Colonic mucosa (tissue), 4 donors: ENCODE measurements at regions not wholly inside any gene's neighbourhood (a gene's known extent, or its start where the extent isn't known, plus 50 kb on each side); places are given as distances from the start of the nearest gene placed in this dataset.

ENCODE experiments used
- DNase-seq: peaks from one replicate; pipeline ENCODE4 v3.0.0-alpha.2; 2020
- H3K27ac ChIP-seq: fragments of 200-600 bp; one replicate; pipeline ENCODE4 v1.8.0; 2021
- H3K27me3 ChIP-seq: fragments of 200-600 bp; one replicate; pipeline ENCODE4 v1.8.0; 2021
- H3K36me3 ChIP-seq: fragments of 200-600 bp; one replicate; pipeline ENCODE4 v1.8.0; 2021
- H3K4me1 ChIP-seq: fragments of 200-600 bp; one replicate; pipeline ENCODE4 v1.8.0; 2021; ENCODE audit warnings: mild to moderate bottlenecking
- H3K4me3 ChIP-seq: fragments of 200-600 bp; one replicate; pipeline ENCODE4 v1.8.0; 2021
- H3K9ac ChIP-seq, 2 donors: one replicate each; pipeline ENCODE4 v1.7.0; 2013; ENCODE audit warnings: control low read depth in 2 of 2, low read depth in 2 of 2, low read length in 2 of 2
- H3K9me3 ChIP-seq: fragments of 200-600 bp; one replicate; pipeline ENCODE4 v1.8.0; 2021
- intact Hi-C: fragments of 100-400 bp; cut with DNase I; formaldehyde crosslinking; loops from one replicate; pipeline ENCODE4 v1.14.1; 2022
- TF ChIP-seq, protein P1 (sequence below): fragments of 200-600 bp; IDR thresholded peaks from one replicate; pipeline ENCODE4 v1.8.0; 2022; ENCODE audit warnings: antibody characterized with exemption, mild to moderate bottlenecking
- donor health status: healthy.
- donor health status: DM: no; HTN: no; CAD: no.
- donor health status: DM: no; HTN: no; CAD: no.

DNA sequence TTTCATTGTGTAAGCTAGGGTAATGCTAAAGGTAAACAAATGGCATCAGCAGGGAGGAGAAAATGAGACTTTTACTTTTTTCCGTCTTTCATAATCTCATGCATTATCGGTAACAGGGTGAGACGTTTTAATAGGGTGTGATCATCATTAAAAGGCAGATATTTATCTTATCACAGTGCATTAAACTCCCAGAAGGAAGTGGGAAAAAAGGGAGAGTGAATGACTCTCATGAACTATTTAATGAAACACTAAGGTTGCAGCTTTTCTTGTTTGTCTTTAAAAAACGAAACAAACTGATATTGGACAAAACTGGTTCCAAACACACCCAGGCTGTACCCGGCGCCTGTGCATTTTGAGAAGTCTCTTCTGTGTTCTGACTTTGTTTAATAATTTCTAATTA lies 1936.8 kb upstream of the PIK3C3 start:
- no peak overlapping the region for H3K27ac ChIP-seq
- H3K4me1 ChIP-seq = no peaks in the 10 kb centered on the region
- no peak for DNase-seq
- H3K9me3 ChIP-seq = no peaks in the 10 kb centered on the region
- no peak overlapping the region for H3K4me3 ChIP-seq
- TF ChIP-seq, protein P1, sequence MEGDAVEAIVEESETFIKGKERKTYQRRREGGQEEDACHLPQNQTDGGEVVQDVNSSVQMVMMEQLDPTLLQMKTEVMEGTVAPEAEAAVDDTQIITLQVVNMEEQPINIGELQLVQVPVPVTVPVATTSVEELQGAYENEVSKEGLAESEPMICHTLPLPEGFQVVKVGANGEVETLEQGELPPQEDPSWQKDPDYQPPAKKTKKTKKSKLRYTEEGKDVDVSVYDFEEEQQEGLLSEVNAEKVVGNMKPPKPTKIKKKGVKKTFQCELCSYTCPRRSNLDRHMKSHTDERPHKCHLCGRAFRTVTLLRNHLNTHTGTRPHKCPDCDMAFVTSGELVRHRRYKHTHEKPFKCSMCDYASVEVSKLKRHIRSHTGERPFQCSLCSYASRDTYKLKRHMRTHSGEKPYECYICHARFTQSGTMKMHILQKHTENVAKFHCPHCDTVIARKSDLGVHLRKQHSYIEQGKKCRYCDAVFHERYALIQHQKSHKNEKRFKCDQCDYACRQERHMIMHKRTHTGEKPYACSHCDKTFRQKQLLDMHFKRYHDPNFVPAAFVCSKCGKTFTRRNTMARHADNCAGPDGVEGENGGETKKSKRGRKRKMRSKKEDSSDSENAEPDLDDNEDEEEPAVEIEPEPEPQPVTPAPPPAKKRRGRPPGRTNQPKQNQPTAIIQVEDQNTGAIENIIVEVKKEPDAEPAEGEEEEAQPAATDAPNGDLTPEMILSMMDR = no peak
- H3K9ac ChIP-seq = no peak overlapping the region
- intact Hi-C loops = no loop called here
- no peaks in the 10 kb centered on the region for H3K36me3 ChIP-seq
- H3K27me3 ChIP-seq = no peaks in the 10 kb centered on the region

DNA sequence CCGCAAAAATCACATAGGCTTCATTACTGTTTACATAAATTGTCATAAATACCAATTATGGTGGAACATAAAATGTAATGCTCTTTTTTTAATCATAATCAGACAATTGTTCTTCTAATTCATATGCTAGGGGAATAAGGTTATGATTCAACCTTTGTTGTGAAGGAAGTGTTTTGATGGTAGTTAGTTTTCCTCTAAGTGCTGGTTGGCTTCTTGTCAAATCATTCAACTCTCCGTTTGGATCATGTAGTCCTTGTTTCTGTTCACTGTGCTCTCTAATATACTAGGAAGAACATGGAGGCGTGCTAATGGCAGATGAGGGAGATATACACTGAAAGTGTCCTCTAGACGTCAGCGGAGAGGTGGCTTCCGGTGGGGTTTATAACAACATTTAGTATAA lies 1938.0 kb upstream of the PIK3C3 start:
- H3K9ac ChIP-seq = no peak overlapping the region
- H3K4me3 ChIP-seq = no peak overlapping the region
- intact Hi-C loops = no loop called here
- no peak overlapping the region for H3K27ac ChIP-seq
- H3K36me3 ChIP-seq = no peaks in the 10 kb centered on the region
- H3K27me3 ChIP-seq = no peaks in the 10 kb centered on the region
- no peak for DNase-seq
- no peaks in the 10 kb centered on the region for H3K9me3 ChIP-seq
- TF ChIP-seq, protein P1 = no peak
- H3K4me1 ChIP-seq = no peaks in the 10 kb centered on the region

DNA sequence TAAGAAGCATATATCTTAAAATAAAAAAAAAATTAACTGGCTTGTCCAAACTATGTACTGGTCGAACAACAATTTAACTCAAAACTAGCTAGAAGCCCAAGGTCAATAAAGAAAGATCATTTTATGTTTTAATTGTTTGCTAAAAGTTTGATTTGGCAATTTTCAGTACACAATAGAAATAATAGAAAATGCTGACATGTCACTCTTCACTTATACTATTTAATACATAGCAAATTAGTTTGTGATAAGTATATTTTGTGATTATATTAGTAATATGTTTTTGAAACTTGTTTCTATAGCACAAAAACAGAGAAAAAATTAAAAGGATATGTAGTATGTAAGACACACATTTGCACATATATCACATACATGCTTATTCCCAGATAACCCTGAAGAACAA lies 1938.6 kb upstream of the PIK3C3 start:
- intact Hi-C loops = no loop called here
- TF ChIP-seq, protein P1 = no peak
- H3K9me3 ChIP-seq = no peaks in the 10 kb centered on the region
- no peak overlapping the region for H3K27ac ChIP-seq
- H3K9ac ChIP-seq = no peak overlapping the region
- no peaks in the 10 kb centered on the region for H3K27me3 ChIP-seq
- DNase-seq = no peak
- no peak overlapping the region for H3K4me3 ChIP-seq
- H3K4me1 ChIP-seq = no peaks in the 10 kb centered on the region
- H3K36me3 ChIP-seq = no peaks in the 10 kb centered on the region

DNA sequence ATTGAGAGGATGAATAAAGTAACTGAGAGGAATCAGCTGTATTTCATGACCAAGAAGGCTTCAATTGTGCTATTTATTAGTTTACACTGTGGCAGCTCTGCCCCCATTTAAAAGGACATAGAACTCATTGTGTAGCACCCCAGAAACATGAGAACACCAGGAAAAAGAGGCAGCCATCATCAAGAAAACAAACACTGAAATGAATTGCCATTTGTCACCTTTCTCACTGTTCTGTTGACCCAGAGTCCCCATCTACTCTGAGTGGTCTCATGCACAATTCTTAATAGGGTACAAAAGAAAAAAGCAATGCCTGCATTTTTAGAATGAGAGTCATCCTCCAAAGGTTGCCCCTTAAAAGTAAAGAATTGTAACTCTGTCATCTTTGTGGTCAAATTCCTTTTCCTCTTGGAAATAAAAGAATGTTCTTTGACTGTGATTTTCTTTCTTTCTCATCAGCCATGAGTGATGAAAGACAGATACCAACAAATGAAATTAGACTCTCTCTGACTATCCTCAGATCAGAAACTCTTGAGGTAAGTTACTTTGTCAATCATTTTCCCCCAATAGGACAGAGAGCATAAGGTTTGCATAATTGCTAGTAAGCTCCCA lies 1941.9 kb upstream of the PIK3C3 start:
- intact Hi-C loops = no loop called here
- no peak overlapping the region for H3K4me3 ChIP-seq
- TF ChIP-seq, protein P1 = no peak
- H3K9me3 ChIP-seq = no peaks in the 10 kb centered on the region
- H3K4me1 ChIP-seq = no peaks in the 10 kb centered on the region
- H3K9ac ChIP-seq = no peak overlapping the region
- H3K36me3 ChIP-seq = no peaks in the 10 kb centered on the region
- no peaks in the 10 kb centered on the region for H3K27me3 ChIP-seq
- DNase-seq = no peak
- H3K27ac ChIP-seq = no peak overlapping the region

DNA sequence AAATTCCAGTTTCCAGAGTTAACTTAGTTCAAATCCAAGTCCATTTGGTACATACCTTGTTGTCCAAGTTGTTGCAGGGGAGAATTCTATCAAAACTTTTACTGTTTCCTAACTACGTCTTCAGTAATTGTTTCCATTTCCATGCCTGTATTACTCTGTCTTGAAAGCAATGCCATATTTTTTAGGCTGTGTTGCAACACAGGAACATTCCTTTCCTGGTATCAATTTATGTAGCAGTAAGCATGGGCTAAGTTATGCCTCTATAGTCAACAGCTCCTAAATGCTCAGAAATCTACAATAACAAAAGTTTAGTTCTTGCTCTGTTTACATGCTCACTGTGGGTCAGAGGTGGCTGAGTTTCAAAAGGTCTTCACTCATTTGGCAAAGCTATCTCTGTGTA lies 1943.8 kb upstream of the PIK3C3 start:
- no peaks in the 10 kb centered on the region for H3K27me3 ChIP-seq
- TF ChIP-seq, protein P1 = no peak
- no peaks in the 10 kb centered on the region for H3K36me3 ChIP-seq
- no peak for DNase-seq
- no peaks in the 10 kb centered on the region for H3K9me3 ChIP-seq
- intact Hi-C loops = no loop called here
- no peak overlapping the region for H3K4me3 ChIP-seq
- H3K4me1 ChIP-seq = no peaks in the 10 kb centered on the region
- no peak overlapping the region for H3K9ac ChIP-seq
- no peak overlapping the region for H3K27ac ChIP-seq

DNA sequence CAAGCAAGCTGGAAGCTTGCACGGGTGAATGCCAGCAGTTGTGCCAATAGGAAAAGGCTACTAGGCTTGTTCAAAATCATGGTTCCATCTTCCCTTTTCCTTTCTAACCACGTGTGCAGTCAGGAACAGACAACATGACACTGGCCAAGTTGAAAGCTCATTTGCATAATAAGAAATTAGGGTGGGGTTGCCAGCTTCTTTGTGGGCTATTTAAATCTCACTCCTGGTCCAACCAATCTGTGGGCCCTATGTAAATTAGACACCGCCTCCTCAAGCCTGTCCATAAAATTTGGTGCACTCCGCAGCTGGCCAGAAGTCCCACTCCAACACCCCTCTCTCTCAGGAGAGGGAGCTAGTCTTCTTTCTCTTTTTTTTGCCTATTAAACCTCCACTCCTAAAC lies 1948.4 kb upstream of the PIK3C3 start:
- intact Hi-C loops = no loop called here
- Histone ChIP-seq H3K4me3 (no peak overlapping the region), H3K36me3 (no peaks in the 10 kb centered on the region), H3K27ac (no peak overlapping the region), H3K4me1 (no peaks in the 10 kb centered on the region), H3K27me3 (no peaks in the 10 kb centered on the region), H3K9me3 (no peaks in the 10 kb centered on the region), H3K9ac (no peak overlapping the region)
- DNase-seq = no peak
- TF ChIP-seq, protein P1 = no peak
